Mesendoderm (in vitro differentiated cells): ENCODE measurements at regions not wholly inside any gene's neighbourhood (a gene's known extent, or its start where the extent isn't known, plus 50 kb on each side); places are given as distances from the start of the nearest gene placed in this dataset.

Experiments
- DNase-seq: peaks from one replicate; pipeline ENCODE4 v3.0.0; 2013
- H2AK5ac ChIP-seq: 2 replicates; pipeline ENCODE4 v1.6.1; 2013; ENCODE audit warnings: low read length, inconsistent platforms
- H2BK120ac ChIP-seq: 2 replicates; pipeline ENCODE4 v1.6.1; 2013; ENCODE audit warnings: low read depth, mild to moderate bottlenecking, low read length, moderate library complexity, mixed read lengths
- H2BK15ac ChIP-seq: replicated peaks from 2 replicates; pipeline ENCODE4 v1.6.1; 2013; ENCODE audit warnings: low read depth, mild to moderate bottlenecking, moderate library complexity
- H2BK5ac ChIP-seq: 2 replicates; pipeline ENCODE4 v1.6.1; 2013; ENCODE audit warnings: low read length, inconsistent platforms
- H3K18ac ChIP-seq: 2 replicates; pipeline ENCODE4 v1.6.1; 2013; ENCODE audit warnings: mild to moderate bottlenecking, low read length, mixed read lengths
- H3K23ac ChIP-seq: one replicate; pipeline ENCODE4 v1.6.1; 2013; ENCODE audit warnings: low read length
- H3K27ac ChIP-seq: 2 replicates; pipeline ENCODE4 v1.5.1; 2013; ENCODE audit warnings: low read depth, mild to moderate bottlenecking, inconsistent platforms, low read length, moderate library complexity
- H3K27me3 ChIP-seq: 2 replicates; pipeline ENCODE4 v1.6.1; 2013; ENCODE audit warnings: low read length, control low read depth, mild to moderate bottlenecking, inconsistent platforms; ENCODE audit not compliant: insufficient read depth, poor library complexity
- H3K36me3 ChIP-seq: 2 replicates; pipeline ENCODE4 v1.6.1; 2013; ENCODE audit warnings: low read length, inconsistent platforms; ENCODE audit not compliant: control insufficient read depth, insufficient read depth
- H3K4ac ChIP-seq: one replicate; pipeline ENCODE4 v1.6.1; 2013; ENCODE audit warnings: low read depth, mild to moderate bottlenecking, low read length, moderate library complexity
- H3K4me1 ChIP-seq: 2 replicates; pipeline ENCODE4 v1.6.1; 2013; ENCODE audit warnings: low read depth, low read length, inconsistent platforms; ENCODE audit not compliant: control insufficient read depth
- H3K4me2 ChIP-seq: 2 replicates; pipeline ENCODE4 v1.6.1; 2013; ENCODE audit warnings: low read length
- H3K4me3 ChIP-seq: 2 replicates; pipeline ENCODE4 v1.5.1; 2013; ENCODE audit warnings: mild to moderate bottlenecking, low read length
- H3K56ac ChIP-seq: one replicate; pipeline ENCODE4 v1.6.1; 2013; ENCODE audit warnings: low read length
- H3K79me1 ChIP-seq: 2 replicates; pipeline ENCODE4 v1.6.1; 2013; ENCODE audit warnings: low read length, inconsistent platforms
- H3K79me2 ChIP-seq: 2 replicates; pipeline ENCODE4 v1.6.1; 2013; ENCODE audit warnings: mild to moderate bottlenecking, low read length; ENCODE audit not compliant: control insufficient read depth, insufficient read depth
- H3K9ac ChIP-seq: 2 replicates; pipeline ENCODE4 v1.6.1; 2013; ENCODE audit warnings: low read length, inconsistent platforms
- H4K5ac ChIP-seq: one replicate; pipeline ENCODE4 v1.6.1; 2013; ENCODE audit warnings: low read length
- H4K8ac ChIP-seq: one replicate; pipeline ENCODE4 v1.6.1; 2013; ENCODE audit warnings: low read depth, mild to moderate bottlenecking, control low read depth, low read length, moderate library complexity
- WGBS: extraction: QIAGEN DNeasy Blood & Tissue Kit; methylation state at CpG from one replicate; pipeline ENCODE4 v1.1.7; 2013; ENCODE audit warnings: low lambda C conversion rate, missing lambda C conversion rate; ENCODE audit not compliant: insufficient coverage; ENCODE audit errors: extremely low coverage; 5-methylcytosine and 5-hydroxymethylcytosine counted together

DNA sequence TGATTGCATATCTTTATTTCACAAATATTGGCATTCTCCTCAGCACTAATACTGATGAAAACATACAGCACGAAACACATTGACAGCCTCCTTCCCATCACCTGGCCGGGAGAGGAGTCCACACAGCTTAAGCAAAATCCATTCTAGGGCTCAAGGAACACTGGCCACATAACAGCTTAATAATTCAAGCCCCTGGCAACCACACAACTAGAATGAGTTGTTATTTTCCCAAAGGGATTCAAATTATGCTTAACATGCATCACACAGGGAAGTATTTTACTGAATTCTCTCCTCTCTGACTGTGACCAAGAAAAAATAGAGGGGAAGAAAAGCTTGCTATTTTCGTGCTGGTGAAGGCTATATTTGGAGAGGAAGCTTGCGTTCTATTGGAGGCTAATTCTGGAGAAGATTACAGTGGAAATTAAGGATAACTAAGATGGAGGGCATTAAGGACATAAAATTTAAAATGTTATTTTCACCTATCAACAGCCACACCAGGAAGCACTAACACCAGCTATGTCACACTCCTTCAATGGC lies 198.5 kb downstream of the ADGRG6 start:
- no peak overlapping the region for H4K5ac ChIP-seq
- no peak overlapping the region for H2BK120ac ChIP-seq
- no peak overlapping the region for H3K9ac ChIP-seq
- no peaks in the 10 kb centered on the region for H3K79me2 ChIP-seq
- H2AK5ac ChIP-seq = no peak overlapping the region
- no peaks in the 10 kb centered on the region for H3K27me3 ChIP-seq
- no peak overlapping the region for H3K4me2 ChIP-seq
- no peak overlapping the region for H3K18ac ChIP-seq
- H2BK15ac ChIP-seq = no peak overlapping the region
- H3K36me3 ChIP-seq = no peaks in the 10 kb centered on the region
- H3K23ac ChIP-seq = no peak overlapping the region
- no peak overlapping the region for H3K27ac ChIP-seq
- no CpG with 5 or more reads among the region's 4 CpGs for WGBS
- DNase-seq = no peak
- H2BK5ac ChIP-seq = no peak overlapping the region
- no peak overlapping the region for H3K4ac ChIP-seq
- H4K8ac ChIP-seq = no peak overlapping the region
- H3K79me1 ChIP-seq = no peaks in the 10 kb centered on the region
- no peaks in the 10 kb centered on the region for H3K4me1 ChIP-seq
- H3K56ac ChIP-seq = no peak overlapping the region
- no peak overlapping the region for H3K4me3 ChIP-seq

DNA sequence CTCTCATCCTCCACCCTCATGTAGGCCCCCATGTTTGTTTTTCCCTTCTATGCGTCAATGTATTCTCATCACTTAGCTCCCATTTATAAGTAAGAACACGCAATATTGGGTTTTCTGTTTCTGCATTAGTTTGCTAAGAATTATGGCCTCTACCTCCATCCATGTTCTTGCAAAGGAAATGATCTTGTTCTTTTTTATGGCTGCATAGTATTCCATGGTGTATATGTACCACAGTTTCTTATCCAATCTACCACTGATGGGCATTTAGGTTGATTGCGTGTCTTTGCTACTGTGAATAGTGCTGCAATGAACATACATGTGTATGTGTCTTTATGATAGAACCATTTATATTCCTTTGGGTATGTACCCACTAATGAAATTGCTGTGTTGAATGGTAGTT lies 200.0 kb downstream of the ADGRG6 start:
- no peaks in the 10 kb centered on the region for H3K79me1 ChIP-seq
- no peak overlapping the region for H2BK120ac ChIP-seq
- H2AK5ac ChIP-seq = no peak overlapping the region
- no CpG with 5 or more reads among the region's 3 CpGs for WGBS
- H2BK5ac ChIP-seq = no peak overlapping the region
- no peak overlapping the region for H2BK15ac ChIP-seq
- H4K5ac ChIP-seq = no peak overlapping the region
- DNase-seq = no peak
- H3K23ac ChIP-seq = no peak overlapping the region
- H4K8ac ChIP-seq = no peak overlapping the region
- no peaks in the 10 kb centered on the region for H3K27me3 ChIP-seq
- H3K4me3 ChIP-seq = no peak overlapping the region
- H3K56ac ChIP-seq = no peak overlapping the region
- no peaks in the 10 kb centered on the region for H3K4me1 ChIP-seq
- H3K18ac ChIP-seq = no peak overlapping the region
- H3K36me3 ChIP-seq = no peaks in the 10 kb centered on the region
- no peak overlapping the region for H3K27ac ChIP-seq
- H3K4me2 ChIP-seq = no peak overlapping the region
- H3K79me2 ChIP-seq = no peaks in the 10 kb centered on the region
- no peak overlapping the region for H3K4ac ChIP-seq
- no peak overlapping the region for H3K9ac ChIP-seq

- no peak overlapping the region for H2BK5ac ChIP-seq
- no peaks in the 10 kb centered on the region for H3K36me3 ChIP-seq
- no peaks in the 10 kb centered on the region for H3K27me3 ChIP-seq
- no peak overlapping the region for H2AK5ac ChIP-seq
- no peak overlapping the region for H3K4me2 ChIP-seq
- no peaks in the 10 kb centered on the region for H3K79me2 ChIP-seq
- no peak overlapping the region for H3K18ac ChIP-seq
- no peak overlapping the region for H3K23ac ChIP-seq
- H3K56ac ChIP-seq = no peak overlapping the region
- H2BK15ac ChIP-seq = no peak overlapping the region
- H3K9ac ChIP-seq = no peak overlapping the region
- H3K4me3 ChIP-seq = no peak overlapping the region
- no peak overlapping the region for H3K4ac ChIP-seq
- no peak overlapping the region for H4K5ac ChIP-seq
- H4K8ac ChIP-seq = no peak overlapping the region
- no peak for DNase-seq
- H3K79me1 ChIP-seq = no peaks in the 10 kb centered on the region
- WGBS = no CpG with 5 or more reads among the region's 4 CpGs
- H3K4me1 ChIP-seq = no peaks in the 10 kb centered on the region
- H3K27ac ChIP-seq = no peak overlapping the region
- no peak overlapping the region for H2BK120ac ChIP-seq
Measured at GRCh38 chr6:142507065-142507464, 205.3 kb downstream of the ADGRG6 start.

- no peaks in the 10 kb centered on the region for H3K4me1 ChIP-seq
- H3K27ac ChIP-seq = no peak overlapping the region
- H3K79me1 ChIP-seq = no peaks in the 10 kb centered on the region
- H2BK15ac ChIP-seq = no peak overlapping the region
- H3K4me2 ChIP-seq = no peak overlapping the region
- H3K4me3 ChIP-seq = no peak overlapping the region
- WGBS = no CpG with 5 or more reads among the region's 3 CpGs
- H4K5ac ChIP-seq = no peak overlapping the region
- no peak overlapping the region for H4K8ac ChIP-seq
- no peak overlapping the region for H2AK5ac ChIP-seq
- H3K56ac ChIP-seq = no peak overlapping the region
- no peak overlapping the region for H2BK5ac ChIP-seq
- no peaks in the 10 kb centered on the region for H3K36me3 ChIP-seq
- no peaks in the 10 kb centered on the region for H3K27me3 ChIP-seq
- no peak overlapping the region for H2BK120ac ChIP-seq
- H3K23ac ChIP-seq = no peak overlapping the region
- no peak overlapping the region for H3K9ac ChIP-seq
- H3K18ac ChIP-seq = no peak overlapping the region
- no peaks in the 10 kb centered on the region for H3K79me2 ChIP-seq
- H3K4ac ChIP-seq = no peak overlapping the region
- no peak for DNase-seq
Measured at GRCh38 chr6:142510211-142510610, 208.4 kb downstream of the ADGRG6 start.

DNA sequence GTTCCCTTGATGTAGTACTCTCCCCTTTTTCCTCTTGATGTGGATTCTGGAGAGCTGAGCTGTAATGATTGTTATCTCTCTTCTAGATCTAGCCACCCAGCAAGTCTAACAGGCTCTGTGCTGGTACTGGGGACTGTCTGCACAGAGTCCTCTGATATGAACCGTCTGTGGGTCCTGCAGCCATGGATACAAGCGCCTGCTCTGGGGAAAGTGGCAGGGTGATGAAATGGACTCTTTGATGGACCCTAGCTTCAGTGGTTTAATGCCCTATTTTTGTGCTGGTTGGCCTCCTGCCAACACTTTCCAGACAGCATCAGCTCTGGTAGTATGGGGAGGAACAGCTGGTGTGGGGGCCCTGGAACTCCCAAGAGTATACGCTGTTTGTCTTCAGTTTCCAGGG lies 216.3 kb downstream of the ADGRG6 start:
- DNase-seq = peak; percentile 47
- no peak overlapping the region for H3K27ac ChIP-seq
- no peak overlapping the region for H3K18ac ChIP-seq
- no peak overlapping the region for H4K5ac ChIP-seq
- no peaks in the 10 kb centered on the region for H3K27me3 ChIP-seq
- H2BK15ac ChIP-seq = no peak overlapping the region
- H2BK120ac ChIP-seq = no peak overlapping the region
- no peak overlapping the region for H3K4me3 ChIP-seq
- no peaks in the 10 kb centered on the region for H3K79me2 ChIP-seq
- H3K79me1 ChIP-seq = no peaks in the 10 kb centered on the region
- no peak overlapping the region for H3K9ac ChIP-seq
- no CpG with 5 or more reads among the region's 3 CpGs for WGBS
- no peaks in the 10 kb centered on the region for H3K4me1 ChIP-seq
- H3K36me3 ChIP-seq = no peaks in the 10 kb centered on the region
- H3K23ac ChIP-seq = no peak overlapping the region
- H3K4ac ChIP-seq = no peak overlapping the region
- no peak overlapping the region for H2AK5ac ChIP-seq
- no peak overlapping the region for H2BK5ac ChIP-seq
- H4K8ac ChIP-seq = no peak overlapping the region
- no peak overlapping the region for H3K4me2 ChIP-seq
- no peak overlapping the region for H3K56ac ChIP-seq

DNA sequence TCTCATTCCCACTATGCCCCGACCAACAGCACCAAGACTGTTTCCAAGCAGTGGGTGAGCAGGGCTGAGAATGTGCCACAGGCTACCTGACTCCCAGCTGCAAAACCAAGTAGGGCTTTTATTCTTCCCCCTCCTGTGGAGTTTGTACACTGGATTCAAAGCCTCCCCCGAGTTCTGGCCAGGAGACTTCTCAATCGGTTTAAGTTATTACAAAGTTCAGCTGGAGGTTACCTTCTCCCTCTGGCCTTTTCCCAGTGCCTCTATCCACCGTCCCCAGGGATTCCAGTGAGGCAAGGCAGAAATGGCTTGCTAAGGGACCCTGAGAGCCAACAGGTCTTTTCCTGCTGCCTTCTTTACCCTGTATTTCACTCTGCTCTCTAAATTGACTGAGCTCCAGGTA lies 217.0 kb downstream of the ADGRG6 start:
- H3K9ac ChIP-seq = no peak overlapping the region
- no peaks in the 10 kb centered on the region for H3K79me2 ChIP-seq
- H2AK5ac ChIP-seq = no peak overlapping the region
- H3K79me1 ChIP-seq = no peaks in the 10 kb centered on the region
- no peak overlapping the region for H3K4me3 ChIP-seq
- H4K8ac ChIP-seq = no peak overlapping the region
- no peaks in the 10 kb centered on the region for H3K36me3 ChIP-seq
- H2BK5ac ChIP-seq = no peak overlapping the region
- H3K27me3 ChIP-seq = no peaks in the 10 kb centered on the region
- no peak overlapping the region for H4K5ac ChIP-seq
- peak overlapping the region; percentile 42 for H3K18ac ChIP-seq
- H3K23ac ChIP-seq = no peak overlapping the region
- WGBS = no CpG with 5 or more reads among the region's 4 CpGs
- no peak overlapping the region for H3K56ac ChIP-seq
- DNase-seq = no peak
- H3K4me1 ChIP-seq = no peaks in the 10 kb centered on the region
- H2BK120ac ChIP-seq = no peak overlapping the region
- H2BK15ac ChIP-seq = no peak overlapping the region
- H3K4ac ChIP-seq = no peak overlapping the region
- H3K4me2 ChIP-seq = no peak overlapping the region
- H3K27ac ChIP-seq = no peak overlapping the region
